ENCODE measurements at regions not wholly inside any gene's neighbourhood (a gene's known extent, or its start where the extent isn't known, plus 50 kb on each side); places are given as distances from the start of the nearest gene placed in this dataset.
"Not testable (repeated sequence)": the region's sequence is repeated elsewhere in the genome, so short reads cannot be mapped to it uniquely, and the experiment has no call there.

GRCh38 chr3:140752499-140752898, 74.6 kb downstream of the TRIM42 start:
- DNase-seq = no peak

DNA sequence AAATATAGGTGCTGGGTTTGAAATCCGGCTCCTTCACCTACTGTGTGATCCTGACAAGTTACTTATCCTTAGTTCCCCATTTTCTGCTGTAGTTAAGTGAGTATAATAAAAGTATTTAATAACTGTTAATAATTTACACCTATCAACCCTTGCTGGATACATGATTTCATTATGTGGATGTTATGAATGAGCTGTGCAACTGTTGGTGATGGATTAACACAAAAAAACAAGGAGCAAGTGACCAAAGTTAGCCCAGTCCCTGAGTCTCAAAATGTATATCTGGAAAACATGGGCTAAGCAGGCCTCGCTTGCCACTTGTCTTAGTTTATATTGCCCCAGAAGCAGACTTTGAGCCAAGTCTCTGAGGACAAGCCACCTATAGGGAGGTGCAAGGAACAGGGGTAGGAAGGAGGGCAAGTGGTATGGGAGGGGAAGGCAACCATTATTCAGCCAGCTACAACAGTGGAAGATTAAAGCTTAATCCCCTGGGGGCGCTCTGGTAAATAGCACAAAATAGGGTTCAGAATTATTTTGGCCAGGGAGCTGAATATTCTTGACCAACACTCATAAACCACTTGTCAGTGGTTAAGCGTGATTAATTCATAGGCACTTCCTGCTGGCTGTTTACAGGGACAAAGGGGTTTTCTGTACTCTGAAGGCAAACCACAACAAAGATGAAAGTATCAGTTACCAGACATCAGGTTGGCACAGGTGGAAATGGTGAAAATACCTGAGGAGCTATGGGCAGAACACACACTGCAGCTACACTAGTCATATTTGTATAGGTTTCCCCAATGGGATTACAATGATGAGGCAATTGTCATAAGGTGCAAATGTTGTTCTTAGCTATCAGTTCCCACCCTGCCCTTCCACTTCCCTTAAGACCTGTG, 76.2 kb downstream of the TRIM42 start:
- no peak for DNase-seq

DNA sequence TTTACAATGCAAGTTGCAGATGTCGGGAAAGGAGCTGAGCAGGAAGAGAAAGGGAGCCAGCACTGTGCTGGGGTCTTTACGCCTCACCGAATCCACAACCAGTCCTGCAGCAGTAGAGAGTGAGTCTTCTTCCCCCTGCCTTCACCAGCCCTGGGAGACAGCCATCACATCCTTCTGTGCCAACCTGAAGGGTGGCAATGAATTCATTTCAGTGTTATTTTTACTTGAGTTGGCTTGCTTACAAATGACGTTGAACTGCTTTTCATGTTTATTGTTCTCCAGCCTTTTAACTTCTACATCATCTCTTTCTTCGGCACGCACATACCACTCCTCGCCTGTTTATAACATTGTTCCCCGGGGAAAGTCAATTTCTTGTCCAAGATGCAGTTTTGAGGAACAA, 77.1 kb downstream of the TRIM42 start:
- no peak for DNase-seq

- no peak for DNase-seq
These were observed 78.6 kb downstream of the TRIM42 start for GRCh38 chr3:140756240-140757016.

- no peak for DNase-seq
These were observed 81.1 kb downstream of the TRIM42 start for GRCh38 chr3:140758791-140759444.

- no peak for DNase-seq
These were observed 82.6 kb downstream of the TRIM42 start for GRCh38 chr3:140760324-140761075.

- DNase-seq = no peak
These were observed 83.3 kb downstream of the TRIM42 start for GRCh38 chr3:140761076-140761639.

DNA sequence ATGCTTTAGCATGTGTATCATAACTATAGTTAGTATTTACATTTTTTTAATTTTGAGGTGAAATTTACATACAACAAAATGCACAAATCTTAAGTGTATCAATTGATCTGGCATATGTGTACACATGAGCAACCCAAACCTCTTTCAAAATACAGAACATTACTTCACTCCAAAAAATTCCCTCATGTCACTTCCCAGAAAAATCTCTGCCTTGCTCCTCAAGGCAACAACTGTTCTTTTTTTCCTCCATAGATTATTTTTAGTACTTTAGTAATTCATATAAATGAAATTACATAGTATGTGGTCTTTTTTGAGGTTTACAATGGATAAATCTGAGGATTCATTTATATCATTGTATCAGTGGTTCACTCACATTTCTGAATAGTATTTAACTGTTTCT, 84.9 kb downstream of the TRIM42 start:
- DNase-seq = no peak

DNA sequence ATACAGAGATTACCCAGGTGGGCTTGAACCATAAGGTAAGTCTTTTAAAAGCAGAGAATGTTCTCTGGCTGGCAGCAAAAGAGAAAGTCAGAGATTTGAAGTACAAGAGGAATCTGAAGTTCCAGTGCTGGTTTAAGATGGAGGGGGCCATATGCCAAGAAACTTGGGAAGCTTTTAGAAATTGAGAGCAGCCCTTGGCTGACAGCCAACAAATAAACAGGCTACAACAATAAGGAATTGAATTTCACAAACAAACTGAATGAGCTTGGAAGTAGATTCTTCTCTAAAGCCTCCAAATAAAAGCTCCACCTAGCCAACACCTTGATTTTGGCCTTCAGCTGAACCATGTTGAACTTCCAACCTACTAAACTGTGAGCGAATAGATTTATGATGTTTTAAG, 85.7 kb downstream of the TRIM42 start:
- DNase-seq = no peak

- DNase-seq = no peak
These were observed 87.4 kb downstream of the TRIM42 start for GRCh38 chr3:140765246-140765645.

DNA sequence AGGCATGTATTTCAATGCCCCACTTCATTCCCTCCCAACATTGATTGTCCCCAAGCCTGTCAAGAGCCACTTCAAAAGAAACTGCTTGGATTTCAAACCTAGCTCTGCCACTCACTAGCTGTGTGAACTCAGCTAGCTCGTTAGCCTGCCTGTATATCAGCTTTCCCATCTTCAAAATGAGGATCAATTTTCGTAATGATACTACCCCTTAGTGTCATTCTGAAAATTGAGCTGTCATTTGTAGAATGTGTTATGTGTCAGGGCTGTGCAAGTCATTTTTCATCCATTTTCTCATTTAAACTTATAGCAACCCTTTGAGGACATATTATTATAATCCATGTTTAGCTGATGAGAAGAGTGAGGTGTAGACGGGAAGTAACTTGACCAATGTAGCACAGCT, 88.6 kb downstream of the TRIM42 start:
- DNase-seq = no peak

- DNase-seq = no peak
These were observed 89.7 kb downstream of the TRIM42 start for GRCh38 chr3:140767566-140767965.

DNA sequence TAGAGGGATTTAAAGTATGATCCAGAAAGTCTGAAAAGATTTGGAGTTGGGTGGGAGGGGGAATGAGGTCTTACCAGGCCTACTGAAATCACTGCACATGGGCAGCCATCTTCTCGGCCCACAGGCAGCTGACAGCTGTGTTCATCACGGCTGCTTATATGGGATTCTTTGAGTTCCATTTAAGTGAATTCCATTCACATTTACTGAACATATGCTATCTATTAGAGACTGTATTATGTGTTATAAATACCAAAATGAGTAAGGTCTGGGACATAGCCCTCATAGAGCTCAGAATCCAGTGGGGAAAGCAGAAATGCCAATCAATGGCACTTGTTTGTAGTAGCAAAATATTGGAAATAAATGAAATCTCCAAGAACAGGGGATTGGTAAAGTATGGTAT, 91.1 kb downstream of the TRIM42 start:
- DNase-seq = no peak

- DNase-seq = no peak
These were observed 92.1 kb downstream of the TRIM42 start for GRCh38 chr3:140769951-140770350.

DNA sequence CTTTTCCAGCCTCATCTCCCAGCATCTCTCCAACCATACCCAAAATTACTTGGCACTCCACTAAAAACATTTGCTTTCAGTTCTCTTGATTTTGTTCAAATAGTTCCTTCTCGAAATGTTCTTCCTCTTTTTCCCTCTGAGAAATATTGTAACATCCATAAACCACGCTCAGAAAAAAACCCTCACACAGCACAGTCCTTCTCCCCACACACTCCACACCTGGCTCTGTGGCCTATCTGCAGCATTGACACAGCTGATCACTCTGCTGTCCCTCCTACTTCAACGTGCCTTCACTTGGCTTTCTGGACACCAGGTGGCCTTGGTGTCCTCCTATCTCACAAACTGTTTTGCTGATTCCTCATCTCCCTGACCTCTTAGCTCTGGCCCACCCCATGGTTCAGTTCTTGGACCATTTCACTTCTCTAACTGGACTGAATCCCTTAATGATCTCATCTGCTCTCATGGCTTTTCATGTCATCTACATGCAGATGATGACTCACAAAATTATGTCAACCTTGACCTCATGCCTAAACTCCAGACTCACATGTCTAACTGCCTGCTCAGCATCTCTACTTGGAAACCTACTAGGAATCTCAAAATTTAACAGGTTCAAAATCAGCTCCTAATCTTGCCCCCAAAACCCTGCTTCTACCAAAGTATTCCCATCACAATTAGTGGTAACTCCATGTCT, 93.3 kb downstream of the TRIM42 start:
- DNase-seq = no peak

DNA sequence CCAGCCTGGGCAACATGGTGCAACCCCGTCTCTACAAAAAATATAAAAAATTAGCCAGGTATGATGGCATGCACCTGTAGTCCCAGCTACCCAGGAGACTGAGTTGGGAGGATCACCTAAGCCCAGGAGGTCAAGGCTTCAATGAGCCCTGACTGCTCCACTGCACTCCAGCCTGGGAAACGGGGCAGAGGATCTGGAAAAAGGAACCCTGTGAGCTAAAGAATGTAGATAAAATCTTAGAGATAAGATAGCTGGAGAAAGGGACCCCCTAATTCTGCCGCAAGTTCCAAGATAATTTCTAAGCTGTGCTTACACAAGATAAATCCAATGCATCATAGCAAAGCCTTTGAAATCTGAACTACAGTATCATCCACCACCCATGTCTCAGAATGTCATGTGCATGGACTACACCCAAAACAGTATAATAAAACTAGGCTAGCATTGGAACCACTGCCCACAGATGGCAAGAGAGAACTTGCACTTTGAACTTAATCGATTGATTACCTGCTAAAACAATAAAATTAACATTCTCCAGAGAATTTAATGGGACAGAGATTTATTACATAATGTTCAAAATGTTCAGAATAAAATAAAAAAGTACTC, 99.9 kb downstream of the TRIM42 start:
- DNase-seq = no peak

- no peak for DNase-seq
These were observed 113.5 kb downstream of the TRIM42 start for GRCh38 chr3:140791368-140791767.

- DNase-seq = no peak
These were observed 116.6 kb downstream of the TRIM42 start for GRCh38 chr3:140794507-140794906.

GRCh38 chr3:140802898-140803297, 125.0 kb downstream of the TRIM42 start:
- not testable (repeated sequence) for DNase-seq

GRCh38 chr3:140809316-140809715, 131.5 kb downstream of the TRIM42 start:
- no peak for DNase-seq

Measured in stimulated activated CD4-positive, alpha-beta T cell treated with anti-CD3 and anti-CD28 coated beads, Interleukin-2, amount 100 ng/mL, for 48 hours (primary cell).